Activated naive CD4-positive, alpha-beta T cell treated with anti-CD3 and anti-CD28 coated beads, Interleukin-2, amount 50 U/mL, for 16 hours (primary cell): ENCODE measurements at regions not wholly inside any gene's neighbourhood (a gene's known extent, or its start where the extent isn't known, plus 50 kb on each side); places are given as distances from the start of the nearest gene placed in this dataset.

Experiments used
- DNase-seq: peaks from one replicate; pipeline ENCODE4 v3.0.0-alpha.2; 2020

DNA sequence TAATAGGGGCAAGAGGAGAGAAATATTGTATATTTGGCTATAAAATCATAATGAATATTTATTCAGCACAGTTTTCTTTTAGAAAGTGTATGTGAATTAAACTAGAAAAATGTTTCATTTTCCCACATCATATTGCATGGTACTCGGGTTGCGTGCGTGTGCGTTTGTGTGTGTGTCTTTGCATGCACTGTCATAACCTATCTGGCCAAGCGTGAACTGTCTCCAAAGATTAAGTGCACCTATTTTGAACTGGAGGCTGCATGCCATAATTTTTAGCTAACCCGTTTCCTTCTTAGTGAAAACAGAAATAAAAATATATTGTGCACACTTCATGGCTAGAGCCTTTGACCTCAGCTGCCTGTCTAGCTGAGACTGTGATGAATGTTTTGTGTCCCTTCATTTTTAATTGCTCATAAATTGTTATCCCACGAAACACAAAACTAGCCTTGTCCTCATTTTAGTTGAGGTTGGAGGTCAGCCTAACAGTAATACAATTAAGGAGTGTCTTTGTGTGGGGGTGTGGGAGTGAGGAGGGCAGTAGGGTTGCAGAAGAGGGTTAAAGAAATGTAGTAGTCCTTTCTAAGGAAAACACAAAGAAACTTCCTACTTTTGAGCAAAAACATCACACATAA, 336.1 kb upstream of the POU3F2 start:
- DNase-seq: no peak

DNA sequence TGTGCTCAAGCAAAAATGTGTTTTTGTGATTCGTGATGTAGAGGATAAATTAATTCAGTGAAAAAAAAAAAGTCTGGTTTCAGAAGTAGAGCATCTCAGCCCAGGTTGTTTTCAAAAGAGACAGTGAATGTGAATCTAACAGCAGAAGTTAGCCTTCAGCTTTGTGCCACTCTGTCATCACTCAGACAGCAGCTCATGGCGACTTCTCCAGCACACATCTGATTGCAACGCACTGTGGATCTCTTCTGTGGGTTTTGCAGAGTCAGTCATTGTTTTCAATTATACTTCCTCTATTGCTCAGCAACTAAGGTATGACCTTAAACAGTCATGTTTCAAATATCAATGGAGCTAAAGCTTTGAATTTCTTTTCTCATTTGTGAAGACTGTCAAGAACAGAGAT, 335.5 kb upstream of the POU3F2 start:
- DNase-seq: no peak

- DNase-seq: no peak
Measured at GRCh38 chr6:98514073-98514720, 320.2 kb upstream of the POU3F2 start.

DNA sequence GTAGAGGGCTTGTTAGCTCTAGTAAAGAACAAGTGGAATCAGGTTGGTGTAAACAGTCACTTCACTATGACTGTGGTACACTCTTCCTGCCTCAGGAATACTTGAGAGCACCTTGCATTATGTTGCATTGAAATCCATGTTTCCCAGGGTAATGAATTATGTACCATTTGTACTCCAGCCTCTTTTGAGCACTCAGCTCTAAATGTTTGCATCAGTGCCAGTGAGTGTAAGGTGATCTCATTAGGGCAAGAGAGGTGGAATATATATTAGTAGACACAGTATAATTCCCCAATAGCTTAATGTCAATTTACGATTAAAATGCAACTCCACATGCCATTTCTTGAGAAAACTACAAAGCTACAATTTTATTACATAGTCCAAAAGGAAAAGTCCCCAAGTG, 319.6 kb upstream of the POU3F2 start:
- DNase-seq: no peak

- no peak for DNase-seq
Measured at GRCh38 chr6:98516206-98516605, 318.2 kb upstream of the POU3F2 start.

DNA sequence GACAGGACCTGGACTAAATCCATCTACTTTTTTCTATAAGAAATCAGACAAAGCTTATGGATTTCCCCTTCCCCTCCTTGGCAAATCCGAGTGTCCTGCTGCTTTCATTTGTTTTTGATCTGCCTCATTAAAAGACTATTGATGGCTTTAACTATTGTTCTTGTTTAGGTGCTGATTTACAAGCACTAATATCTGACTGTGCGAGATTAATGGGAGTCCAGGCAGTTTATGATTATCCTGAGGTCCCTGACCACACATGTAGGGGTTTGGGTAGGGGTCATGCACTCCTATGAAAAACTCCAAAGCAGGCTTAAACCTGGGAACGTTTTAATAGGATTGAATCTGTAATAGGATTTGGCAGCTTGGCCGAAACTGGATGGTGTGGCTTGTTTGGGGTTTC, 317.5 kb upstream of the POU3F2 start:
- DNase-seq: no peak

- no peak for DNase-seq
Measured at GRCh38 chr6:98525860-98526259, 308.5 kb upstream of the POU3F2 start.

GRCh38 chr6:98526465-98526864, 307.9 kb upstream of the POU3F2 start:
- DNase-seq: no peak

- DNase-seq: no peak
Measured at GRCh38 chr6:98529364-98529763, 305.0 kb upstream of the POU3F2 start.

GRCh38 chr6:98530732-98531131, 303.6 kb upstream of the POU3F2 start:
- DNase-seq: no peak

DNA sequence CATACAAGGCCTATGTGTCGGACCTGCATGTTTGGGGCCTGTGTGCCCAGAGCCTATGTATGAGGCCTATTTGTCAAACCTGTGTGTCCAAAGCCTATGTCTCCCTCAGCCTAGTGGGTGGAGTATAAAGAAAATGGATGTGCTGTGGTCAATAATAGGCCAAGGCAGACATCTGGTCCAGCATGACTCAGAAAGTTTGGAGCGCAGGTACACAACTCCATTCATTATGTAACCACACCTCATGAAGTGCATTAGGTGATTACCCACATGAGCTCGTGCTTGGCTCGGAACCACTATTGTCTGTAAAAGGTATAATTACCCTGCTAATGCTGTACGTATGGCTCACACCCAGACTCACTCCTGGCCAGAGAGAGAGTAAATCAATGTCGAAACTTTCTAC, 302.4 kb upstream of the POU3F2 start:
- no peak for DNase-seq

- no peak for DNase-seq
Measured at GRCh38 chr6:98539741-98540140, 294.6 kb upstream of the POU3F2 start.

- no peak for DNase-seq
Measured at GRCh38 chr6:98546376-98546775, 288.0 kb upstream of the POU3F2 start.

- DNase-seq: no peak
Measured at GRCh38 chr6:98547151-98547550, 287.2 kb upstream of the POU3F2 start.

- no peak for DNase-seq
Measured at GRCh38 chr6:98547634-98548033, 286.7 kb upstream of the POU3F2 start.

- DNase-seq: no peak
Measured at GRCh38 chr6:98548301-98548700, 286.1 kb upstream of the POU3F2 start.

- DNase-seq: no peak
Measured at GRCh38 chr6:98560418-98560817, 274.0 kb upstream of the POU3F2 start.

DNA sequence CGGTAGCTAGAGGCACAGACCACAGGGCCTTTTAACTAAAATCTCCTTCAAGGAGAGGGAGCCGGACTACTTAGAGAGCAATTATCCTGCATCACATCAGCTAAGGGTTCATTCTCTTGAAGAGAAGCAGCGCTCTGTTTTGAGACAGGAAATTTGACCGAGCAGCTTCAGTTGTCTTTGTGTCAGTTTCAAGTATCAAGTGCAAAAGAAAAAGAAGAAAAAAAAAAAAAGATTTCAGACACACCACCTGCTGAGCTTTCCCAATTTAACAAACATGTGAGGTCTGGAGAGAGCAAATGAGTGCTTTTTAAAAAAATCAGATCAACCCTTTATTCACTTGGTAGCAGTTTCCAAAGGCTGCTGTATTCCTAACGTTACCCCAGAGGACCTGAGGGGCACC, 273.5 kb upstream of the POU3F2 start:
- no peak for DNase-seq

DNA sequence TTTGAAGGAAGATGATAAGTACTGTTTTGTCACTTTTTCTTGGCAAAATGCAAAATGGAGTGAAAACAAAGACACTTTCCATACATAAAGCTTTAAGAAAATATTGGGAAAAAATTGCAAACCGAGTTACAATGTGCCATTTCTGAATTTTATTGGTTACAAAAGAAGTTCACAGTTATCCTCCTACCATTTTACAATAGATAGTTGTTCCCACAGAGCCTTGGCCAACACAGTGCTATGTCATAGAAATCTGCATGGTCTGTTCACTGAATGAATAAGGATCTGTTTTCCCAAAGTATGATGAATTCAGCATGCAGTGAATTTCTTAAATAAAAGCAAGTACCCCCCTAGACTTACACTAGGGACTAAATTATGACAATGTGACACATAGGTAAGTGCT, 268.2 kb upstream of the POU3F2 start:
- DNase-seq: no peak

- no peak for DNase-seq
Measured at GRCh38 chr6:98572579-98572978, 261.8 kb upstream of the POU3F2 start.

GRCh38 chr6:98574984-98575383, 259.4 kb upstream of the POU3F2 start:
- no peak for DNase-seq

DNA sequence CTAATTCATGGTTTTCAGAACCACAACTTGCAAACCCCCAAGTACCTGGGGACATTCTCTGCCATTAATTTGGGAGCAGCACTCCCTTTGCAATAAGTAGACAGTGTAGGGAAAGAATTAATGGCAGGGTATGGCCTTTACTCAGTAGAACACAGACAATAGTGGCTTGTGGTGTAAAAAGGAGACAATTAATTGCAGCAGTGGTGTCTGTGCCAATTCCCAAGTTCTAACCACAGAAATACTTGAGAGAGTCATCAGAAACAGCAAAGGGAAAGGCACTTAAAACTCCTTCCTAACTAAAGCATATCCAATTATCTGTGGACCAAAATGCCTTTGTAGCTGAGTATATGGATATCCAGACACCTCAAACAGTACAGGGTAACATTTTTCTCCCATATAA, 257.6 kb upstream of the POU3F2 start:
- no peak for DNase-seq

DNA sequence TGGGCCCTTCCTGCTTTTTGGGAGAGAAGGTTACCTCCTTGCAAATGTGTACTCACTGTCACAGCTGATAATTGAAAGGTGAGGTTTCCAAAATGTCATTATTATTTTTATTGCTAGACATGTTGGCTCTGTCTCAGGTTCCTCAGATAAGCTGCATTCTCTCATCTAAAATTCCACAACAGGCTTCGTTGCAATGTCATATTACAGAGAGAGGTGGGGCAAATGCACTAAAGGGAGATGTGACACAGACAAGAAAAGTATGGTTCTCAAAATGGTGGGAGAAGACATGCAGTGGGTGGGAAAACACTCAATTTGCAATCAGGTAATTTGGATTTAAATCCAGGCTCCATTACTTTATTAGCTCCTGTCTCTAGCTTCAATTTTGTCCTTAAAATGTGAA, 256.4 kb upstream of the POU3F2 start:
- no peak for DNase-seq

DNA sequence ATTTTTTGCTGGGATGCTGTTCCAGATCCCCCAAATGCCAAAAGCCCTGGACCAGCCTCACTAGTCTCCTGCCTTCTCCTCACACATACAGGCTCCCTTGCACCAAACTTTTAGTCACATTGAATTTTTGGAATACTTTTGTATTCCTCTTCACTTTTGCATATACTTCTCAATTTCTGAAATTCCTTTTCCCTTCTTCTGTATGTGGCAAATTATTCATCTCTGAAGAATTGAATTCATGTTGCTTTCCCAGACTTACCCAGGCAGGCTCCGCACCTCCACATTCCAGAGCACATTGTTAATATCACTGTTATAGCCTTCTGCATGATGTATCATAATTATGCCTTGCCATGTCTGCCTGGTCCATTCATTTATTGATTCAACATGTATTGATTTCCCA, 255.3 kb upstream of the POU3F2 start:
- DNase-seq: no peak

GRCh38 chr6:98579941-98580340, 254.4 kb upstream of the POU3F2 start:
- no peak for DNase-seq
